ENCODE measurements at regions not wholly inside any gene's neighbourhood (a gene's known extent, or its start where the extent isn't known, plus 50 kb on each side); places are given as distances from the start of the nearest gene placed in this dataset.

DNA sequence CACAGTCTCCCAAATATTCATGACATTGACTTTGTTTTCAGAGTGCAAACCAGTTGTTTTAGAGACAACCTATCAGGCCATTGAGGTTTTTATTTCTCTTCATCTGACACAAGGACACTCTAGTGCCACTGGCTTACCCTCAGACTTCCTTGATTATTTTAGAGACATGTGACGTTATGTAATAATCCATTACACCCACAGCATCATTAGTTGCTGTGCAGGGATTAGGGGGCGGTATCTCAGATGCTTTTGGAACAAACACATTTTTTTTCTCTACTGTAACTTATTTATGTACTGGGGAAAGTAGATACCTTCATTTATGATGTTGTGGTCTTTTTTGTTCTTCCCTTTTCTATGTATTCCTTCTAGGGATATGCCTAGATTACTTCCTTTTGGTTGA lies 2293.1 kb downstream of the PCDH7 start (continued):
- no peak for TF ChIP-seq HEYL (CRISPR knock-in tag; IDR thresholded peaks at IDR 0.05)
- TF ChIP-seq, protein P1, sequence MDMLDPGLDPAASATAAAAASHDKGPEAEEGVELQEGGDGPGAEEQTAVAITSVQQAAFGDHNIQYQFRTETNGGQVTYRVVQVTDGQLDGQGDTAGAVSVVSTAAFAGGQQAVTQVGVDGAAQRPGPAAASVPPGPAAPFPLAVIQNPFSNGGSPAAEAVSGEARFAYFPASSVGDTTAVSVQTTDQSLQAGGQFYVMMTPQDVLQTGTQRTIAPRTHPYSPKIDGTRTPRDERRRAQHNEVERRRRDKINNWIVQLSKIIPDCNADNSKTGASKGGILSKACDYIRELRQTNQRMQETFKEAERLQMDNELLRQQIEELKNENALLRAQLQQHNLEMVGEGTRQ (IDR thresholded peaks at IDR 0.05) = no peak
- no peak for TF ChIP-seq ZFP36 (IDR thresholded peaks at IDR 0.05; ENCODE audit: borderline replicate concordance, partially characterized antibody)

DNA sequence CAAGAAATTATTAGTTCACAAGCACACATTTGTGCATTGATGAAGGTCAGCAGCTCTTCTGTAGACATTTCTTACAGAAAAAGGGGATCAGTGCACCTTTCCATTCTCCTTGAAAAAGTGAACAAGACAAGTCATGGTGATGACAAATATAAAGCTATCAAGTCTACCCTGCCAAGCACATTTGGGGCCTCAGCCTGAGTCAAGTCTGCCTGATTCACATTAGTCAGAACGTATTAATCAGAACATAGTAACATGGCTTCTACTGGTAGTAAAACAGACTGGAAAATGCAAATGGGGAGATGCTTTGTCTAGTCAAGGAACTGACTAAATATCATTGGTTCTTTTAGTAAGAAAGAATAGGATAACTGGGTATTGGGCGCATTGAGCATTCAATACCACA lies 2305.1 kb downstream of the PCDH7 start:
- ChIA-PET CTCF (no interaction called here), POLR2A (no interaction called here)
- Histone ChIP-seq H3K4me2 (no peak overlapping the region), H3K4me3 (no peak overlapping the region), H3K27ac (no peak overlapping the region), H3K4me1 (no peaks in the 10 kb centered on the region), H3K9me3 (no peaks in the 10 kb centered on the region)
- no peak for ATAC-seq
- no peak for FAIRE-seq
- no peak for DNase-seq (ENCODE audit: low read depth in 1 of 2, low spot score in 1 of 2)
- TF ChIP-seq, protein P2, sequence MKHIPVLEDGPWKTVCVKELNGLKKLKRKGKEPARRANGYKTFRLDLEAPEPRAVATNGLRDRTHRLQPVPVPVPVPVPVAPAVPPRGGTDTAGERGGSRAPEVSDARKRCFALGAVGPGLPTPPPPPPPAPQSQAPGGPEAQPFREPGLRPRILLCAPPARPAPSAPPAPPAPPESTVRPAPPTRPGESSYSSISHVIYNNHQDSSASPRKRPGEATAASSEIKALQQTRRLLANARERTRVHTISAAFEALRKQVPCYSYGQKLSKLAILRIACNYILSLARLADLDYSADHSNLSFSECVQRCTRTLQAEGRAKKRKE (CRISPR knock-in tag; IDR thresholded peaks at IDR 0.05; ENCODE audit: low read depth) = no peak
- TF ChIP-seq RAD21 (conservative IDR thresholded peaks at IDR 0.05 in 1 of 2, IDR thresholded peaks at IDR 0.05 in 1 of 2) = no peak
- TF ChIP-seq POLR2A (IDR thresholded peaks at IDR 0.05; ENCODE audit: low read length) = no peak
- no peak for TF ChIP-seq HOXB13 (CRISPR knock-in tag; IDR thresholded peaks at IDR 0.05; ENCODE audit: low read depth)
- no peak for TF ChIP-seq TP53 (CRISPR knock-in tag; IDR thresholded peaks at IDR 0.05)
- TF ChIP-seq JUN (IDR thresholded peaks at IDR 0.05) = no peak
- TF ChIP-seq CHD4 (IDR thresholded peaks at IDR 0.05; ENCODE audit: borderline replicate concordance) = no peak
- no peak for TF ChIP-seq MAZ (IDR thresholded peaks at IDR 0.05; ENCODE audit: borderline replicate concordance, low read depth, low read length)
- no peak for TF ChIP-seq SMC3 (IDR thresholded peaks at IDR 0.05)
- 58% methylated on average over 2 of the region's 2 CpGs for WGBS (ENCODE audit: missing lambda C conversion rate)

DNA sequence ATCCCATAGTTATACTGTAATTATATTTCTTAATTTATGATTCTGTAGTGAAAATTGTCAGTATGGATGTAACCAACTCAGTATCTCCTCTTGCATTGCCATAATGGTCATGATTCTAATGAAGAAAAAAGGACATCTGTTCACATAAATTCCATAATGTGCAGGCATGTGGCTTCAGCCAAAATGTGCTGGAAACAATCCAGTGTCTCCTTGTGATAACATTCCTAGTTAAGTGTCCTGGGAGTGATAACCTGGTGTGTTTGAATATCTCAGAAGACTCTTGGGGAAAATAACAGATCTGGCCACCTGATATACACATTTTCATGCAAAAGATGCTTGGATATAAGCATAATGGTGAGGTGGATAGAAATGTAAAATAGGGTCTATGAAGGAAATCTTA lies 2309.8 kb downstream of the PCDH7 start:
- ChIA-PET POLR2A (no interaction called here), CTCF (no interaction called here)
- FAIRE-seq = no peak
- no peak for TF ChIP-seq HOXB13 (CRISPR knock-in tag; IDR thresholded peaks at IDR 0.05; ENCODE audit: low read depth)
- Histone ChIP-seq H3K9me3 (no peaks in the 10 kb centered on the region), H3K27ac (no peak overlapping the region), H3K4me3 (no peak overlapping the region), H3K4me1 (no peaks in the 10 kb centered on the region), H3K4me2 (no peak overlapping the region)
- ATAC-seq = no peak
- no peak for DNase-seq (ENCODE audit: low read depth in 1 of 2, low spot score in 1 of 2)

DNA sequence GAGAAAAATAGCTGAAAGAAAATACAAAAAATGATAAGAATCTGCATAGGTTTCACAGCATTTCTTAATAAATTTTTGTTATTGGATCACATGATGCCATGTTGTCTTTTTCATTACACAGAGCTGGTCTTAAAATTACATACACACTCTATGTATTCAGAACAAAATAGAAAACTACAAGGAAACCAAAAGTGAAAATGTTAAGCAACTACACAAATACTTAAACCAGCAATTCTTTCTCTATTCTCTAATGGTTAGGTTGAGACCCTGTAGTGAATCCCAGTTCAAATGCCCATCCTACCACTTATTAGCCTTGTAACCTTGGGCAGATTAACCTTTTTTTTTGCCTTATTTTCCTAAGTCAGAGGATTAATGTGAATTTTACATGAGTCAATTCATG lies 2311.2 kb downstream of the PCDH7 start:
- no peak overlapping the region for H3K4me3 ChIP-seq
- no peak for DNase-seq (ENCODE audit: low read depth in 1 of 2, low spot score in 1 of 2)
- ChIA-PET CTCF (no interaction called here), POLR2A (no interaction called here)
- H3K27ac ChIP-seq = no peak overlapping the region
- no peaks in the 10 kb centered on the region for H3K4me1 ChIP-seq
- no peaks in the 10 kb centered on the region for H3K9me3 ChIP-seq
- ATAC-seq = no peak
- TF ChIP-seq, protein P3, sequence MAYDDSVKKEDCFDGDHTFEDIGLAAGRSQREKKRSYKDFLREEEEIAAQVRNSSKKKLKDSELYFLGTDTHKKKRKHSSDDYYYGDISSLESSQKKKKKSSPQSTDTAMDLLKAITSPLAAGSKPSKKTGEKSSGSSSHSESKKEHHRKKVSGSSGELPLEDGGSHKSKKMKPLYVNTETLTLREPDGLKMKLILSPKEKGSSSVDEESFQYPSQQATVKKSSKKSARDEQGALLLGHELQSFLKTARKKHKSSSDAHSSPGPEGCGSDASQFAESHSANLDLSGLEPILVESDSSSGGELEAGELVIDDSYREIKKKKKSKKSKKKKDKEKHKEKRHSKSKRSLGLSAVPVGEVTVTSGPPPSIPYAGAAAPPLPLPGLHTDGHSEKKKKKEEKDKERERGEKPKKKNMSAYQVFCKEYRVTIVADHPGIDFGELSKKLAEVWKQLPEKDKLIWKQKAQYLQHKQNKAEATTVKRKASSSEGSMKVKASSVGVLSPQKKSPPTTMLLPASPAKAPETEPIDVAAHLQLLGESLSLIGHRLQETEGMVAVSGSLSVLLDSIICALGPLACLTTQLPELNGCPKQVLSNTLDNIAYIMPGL (CRISPR knock-in tag; IDR thresholded peaks at IDR 0.05; ENCODE audit: borderline replicate concordance) = no peak
- TF ChIP-seq, protein P2 (CRISPR knock-in tag; IDR thresholded peaks at IDR 0.05; ENCODE audit: low read depth) = no peak
- no peak for FAIRE-seq
- H3K4me2 ChIP-seq = no peak overlapping the region

DNA sequence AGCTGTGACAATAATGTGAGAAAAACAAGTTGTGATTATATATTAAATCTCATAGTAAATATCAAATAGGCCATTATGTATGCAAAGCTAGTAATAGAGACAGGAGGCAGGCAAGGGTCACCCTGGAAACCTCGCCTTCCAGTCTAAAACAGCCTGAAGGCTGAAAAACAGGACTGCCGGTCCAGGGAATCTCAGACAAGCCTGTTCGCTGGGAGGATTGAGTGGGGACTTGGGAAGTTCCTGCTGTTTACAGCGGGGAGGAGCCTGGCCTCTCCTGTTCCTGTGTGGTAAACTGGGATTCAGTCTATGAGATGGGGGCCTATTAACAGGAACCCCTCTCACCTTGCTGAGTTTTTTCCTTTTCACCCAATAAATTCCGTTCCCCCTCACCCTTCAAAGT lies 2317.3 kb downstream of the PCDH7 start:
- no peak for TF ChIP-seq CBX8 (IDR thresholded peaks at IDR 0.05)
- TF ChIP-seq HEYL (CRISPR knock-in tag; IDR thresholded peaks at IDR 0.05) = no peak
- TF ChIP-seq TP53 (CRISPR knock-in tag; IDR thresholded peaks at IDR 0.05) = no peak
- no peak for TF ChIP-seq HOXA7 (CRISPR knock-in tag; IDR thresholded peaks at IDR 0.05)
- TF ChIP-seq KDM5A (IDR thresholded peaks at IDR 0.05) = no peak
- TF ChIP-seq RNF2 (IDR thresholded peaks at IDR 0.05; ENCODE audit: borderline replicate concordance, low read depth) = no peak
- TF ChIP-seq GATA3 (IDR thresholded peaks at IDR 0.05; ENCODE audit: borderline replicate concordance) = no peak
- no peak for TF ChIP-seq SMC3 (IDR thresholded peaks at IDR 0.05)
- TF ChIP-seq ZSCAN20 (CRISPR knock-in tag; IDR thresholded peaks at IDR 0.05) = no peak
- no peak for TF ChIP-seq MYC (IDR thresholded peaks at IDR 0.05; ENCODE audit: borderline replicate concordance, low read length)
- no peak for TF ChIP-seq POLR2AphosphoS2 (conservative IDR thresholded peaks at IDR 0.05; ENCODE audit: low read length)
- TF ChIP-seq, protein P4, sequence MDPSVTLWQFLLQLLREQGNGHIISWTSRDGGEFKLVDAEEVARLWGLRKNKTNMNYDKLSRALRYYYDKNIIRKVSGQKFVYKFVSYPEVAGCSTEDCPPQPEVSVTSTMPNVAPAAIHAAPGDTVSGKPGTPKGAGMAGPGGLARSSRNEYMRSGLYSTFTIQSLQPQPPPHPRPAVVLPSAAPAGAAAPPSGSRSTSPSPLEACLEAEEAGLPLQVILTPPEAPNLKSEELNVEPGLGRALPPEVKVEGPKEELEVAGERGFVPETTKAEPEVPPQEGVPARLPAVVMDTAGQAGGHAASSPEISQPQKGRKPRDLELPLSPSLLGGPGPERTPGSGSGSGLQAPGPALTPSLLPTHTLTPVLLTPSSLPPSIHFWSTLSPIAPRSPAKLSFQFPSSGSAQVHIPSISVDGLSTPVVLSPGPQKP (IDR thresholded peaks at IDR 0.05; ENCODE audit: low read depth, low read length) = no peak
- FAIRE-seq (no peak), ATAC-seq (no peak), DNase-seq (ENCODE audit: low read depth in 1 of 2, low spot score in 1 of 2) (no peak)
- no peak overlapping the region for H3K27ac ChIP-seq
- WGBS (ENCODE audit: missing lambda C conversion rate) = 29% methylated on average over 4 of the region's 5 CpGs
- no peak overlapping the region for H3K4me3 ChIP-seq
- ChIA-PET CTCF (no interaction called here), POLR2A (no interaction called here)
- H3K4me1 ChIP-seq = no peaks in the 10 kb centered on the region
- no peaks in the 10 kb centered on the region for H3K9me3 ChIP-seq
- H3K4me2 ChIP-seq = no peak overlapping the region
